ENCODE measurements at regions not wholly inside any gene's neighbourhood (a gene's known extent, or its start where the extent isn't known, plus 50 kb on each side); places are given as distances from the start of the nearest gene placed in this dataset.

DNA sequence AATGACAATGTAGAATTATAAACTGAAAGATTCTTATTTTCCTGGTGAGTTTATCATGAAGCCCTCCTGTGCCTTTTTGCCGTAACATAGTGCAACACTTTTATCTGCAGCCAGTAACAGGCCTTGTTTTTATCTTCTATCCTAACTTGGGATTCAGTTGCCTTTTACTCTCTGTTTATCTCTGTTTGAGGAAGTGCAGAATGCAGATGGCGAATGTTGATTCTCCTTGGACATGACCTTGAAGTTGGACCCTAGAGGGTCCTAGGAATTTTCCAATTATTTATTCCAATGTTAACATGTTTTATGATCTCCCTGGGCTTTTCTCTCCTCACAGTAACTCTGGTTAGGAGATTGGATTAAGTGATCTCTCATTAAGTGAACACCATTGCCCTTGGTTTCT, 165.0 kb downstream of the FMR1NB start:
- Mint-ChIP-seq H3K27me3 (no peaks in the 10 kb centered on the region), H3K9me3 (peaks cover 0 to 2% (median 0%) of the 10 kb centered on the region in 7 donors), H3K4me3 (no peak overlapping the region), H3K4me1 (no peaks in the 10 kb centered on the region), H3K36me3 (no peaks in the 10 kb centered on the region), H3K27ac (no peak overlapping the region)
- Histone ChIP-seq H3K27me3 (ENCODE audit: control insufficient read depth, insufficient read depth, low read length) (no peaks in the 10 kb centered on the region), H3K36me3 (ENCODE audit: control insufficient read depth, insufficient read depth, low read length) (no peaks in the 10 kb centered on the region), H3K27ac (ENCODE audit: insufficient read depth, low read length, poor library complexity, severe bottlenecking) (no peak overlapping the region), H3K4me3 (ENCODE audit: low read depth, low read length) (no peak overlapping the region), H3K4me1 (ENCODE audit: control insufficient read depth, insufficient read depth, low read length, poor library complexity, severe bottlenecking) (no peaks in the 10 kb centered on the region), H3K9me3 (ENCODE audit: control insufficient read depth in 2 of 2, low read length in 2 of 2) (no peaks in the 10 kb centered on the region)
- DNase-seq (no peak), ATAC-seq (ENCODE audit: low read depth in 2 of 2) (no peak)

DNA sequence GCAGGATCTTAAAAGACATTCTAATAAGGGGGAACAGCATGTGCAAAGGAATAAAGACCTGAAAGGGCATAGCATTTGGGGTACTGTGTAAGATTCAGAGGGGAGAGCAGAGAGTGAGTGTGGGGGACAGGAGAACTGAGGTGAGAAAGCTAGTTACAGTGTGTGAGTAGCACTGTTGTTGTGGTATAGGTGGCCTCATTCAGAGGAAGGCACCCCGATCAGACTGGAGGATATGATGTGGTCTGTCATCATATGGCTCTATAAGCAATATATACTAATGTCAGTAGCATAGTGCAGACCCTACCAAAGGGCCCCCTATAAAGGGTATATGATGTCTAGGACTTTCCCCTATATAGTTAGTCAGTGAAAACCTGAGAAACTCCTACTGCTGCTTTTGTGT, 175.8 kb downstream of the FMR1NB start:
- Mint-ChIP-seq H3K4me3 (no peak overlapping the region), H3K27me3 (no peaks in the 10 kb centered on the region), H3K36me3 (no peaks in the 10 kb centered on the region), H3K27ac (no peak overlapping the region), H3K9me3 (peaks cover 0 to 3% (median 0%) of the 10 kb centered on the region in 7 donors), H3K4me1 (no peaks in the 10 kb centered on the region)
- Histone ChIP-seq H3K27ac (ENCODE audit: insufficient read depth, low read length, poor library complexity, severe bottlenecking) (no peak overlapping the region), H3K27me3 (ENCODE audit: control insufficient read depth, insufficient read depth, low read length) (no peaks in the 10 kb centered on the region), H3K9me3 (ENCODE audit: control insufficient read depth in 2 of 2, low read length in 2 of 2) (no peaks in the 10 kb centered on the region), H3K36me3 (ENCODE audit: control insufficient read depth, insufficient read depth, low read length) (no peaks in the 10 kb centered on the region), H3K4me3 (ENCODE audit: low read depth, low read length) (no peak overlapping the region), H3K4me1 (ENCODE audit: control insufficient read depth, insufficient read depth, low read length, poor library complexity, severe bottlenecking) (no peaks in the 10 kb centered on the region)
- ATAC-seq (ENCODE audit: low read depth in 2 of 2), result no peak
- no peak for DNase-seq

- H3K4me1 Mint-ChIP-seq, result no peaks in the 10 kb centered on the region
- Histone ChIP-seq H3K27me3 (ENCODE audit: control insufficient read depth, insufficient read depth, low read length) (no peaks in the 10 kb centered on the region), H3K4me1 (ENCODE audit: control insufficient read depth, insufficient read depth, low read length, poor library complexity, severe bottlenecking) (no peaks in the 10 kb centered on the region), H3K9me3 (ENCODE audit: control insufficient read depth in 2 of 2, low read length in 2 of 2) (no peaks in the 10 kb centered on the region), H3K27ac (ENCODE audit: insufficient read depth, low read length, poor library complexity, severe bottlenecking) (no peak overlapping the region), H3K36me3 (ENCODE audit: control insufficient read depth, insufficient read depth, low read length) (no peaks in the 10 kb centered on the region), H3K4me3 (ENCODE audit: low read depth, low read length) (no peak overlapping the region)
- H3K27ac Mint-ChIP-seq, result no peak overlapping the region
- ATAC-seq (ENCODE audit: low read depth in 2 of 2) (no peak), DNase-seq (no peak)
- H3K9me3 Mint-ChIP-seq, result peaks cover 0 to 3% (median 0%) of the 10 kb centered on the region in 7 donors
- no peak overlapping the region for H3K4me3 Mint-ChIP-seq
- H3K27me3 Mint-ChIP-seq, result no peaks in the 10 kb centered on the region
- H3K36me3 Mint-ChIP-seq, result no peaks in the 10 kb centered on the region
Measured at GRCh38 chrX:148159796-148160195, 178.7 kb downstream of the FMR1NB start.

- DNase-seq (no peak), ATAC-seq (ENCODE audit: low read depth in 2 of 2) (no peak)
- no peak overlapping the region for H3K27ac Mint-ChIP-seq
- Histone ChIP-seq H3K36me3 (ENCODE audit: control insufficient read depth, insufficient read depth, low read length) (no peaks in the 10 kb centered on the region), H3K9me3 (ENCODE audit: control insufficient read depth in 2 of 2, low read length in 2 of 2) (no peaks in the 10 kb centered on the region), H3K27me3 (ENCODE audit: control insufficient read depth, insufficient read depth, low read length) (no peaks in the 10 kb centered on the region), H3K4me1 (ENCODE audit: control insufficient read depth, insufficient read depth, low read length, poor library complexity, severe bottlenecking) (no peaks in the 10 kb centered on the region), H3K27ac (ENCODE audit: insufficient read depth, low read length, poor library complexity, severe bottlenecking) (no peak overlapping the region), H3K4me3 (ENCODE audit: low read depth, low read length) (no peak overlapping the region)
- H3K4me1 Mint-ChIP-seq, result no peaks in the 10 kb centered on the region
- no peaks in the 10 kb centered on the region for H3K27me3 Mint-ChIP-seq
- H3K36me3 Mint-ChIP-seq, result no peaks in the 10 kb centered on the region
- H3K9me3 Mint-ChIP-seq, result no peaks in the 10 kb centered on the region
- no peak overlapping the region for H3K4me3 Mint-ChIP-seq
Measured at GRCh38 chrX:148161701-148162100, 180.6 kb downstream of the FMR1NB start.

DNA sequence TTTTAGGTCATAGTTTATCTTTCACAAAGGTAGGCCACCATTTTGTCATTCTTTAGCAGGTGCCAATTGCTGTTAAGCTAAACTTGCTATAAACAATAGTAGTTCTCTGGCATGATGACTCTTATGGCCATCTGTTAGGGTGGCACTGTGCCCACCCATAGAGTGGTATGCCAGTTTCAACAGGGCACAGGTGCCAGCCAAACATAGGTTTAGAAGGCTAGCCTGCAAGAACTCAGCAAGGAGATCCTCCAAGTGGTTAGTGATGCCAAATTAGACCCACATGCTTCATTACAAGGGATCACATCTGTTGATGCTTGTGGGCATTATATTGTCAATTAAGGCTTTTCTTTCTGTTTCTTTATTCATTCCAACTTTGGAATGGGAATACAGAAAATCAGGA, 204.5 kb downstream of the FMR1NB start:
- no peak overlapping the region for H3K27ac Mint-ChIP-seq
- H3K4me3 Mint-ChIP-seq, result no peak overlapping the region
- no peaks in the 10 kb centered on the region for H3K36me3 Mint-ChIP-seq
- peaks cover 0 to under 1% (median 0%) of the 10 kb centered on the region in 7 donors for H3K9me3 Mint-ChIP-seq
- Histone ChIP-seq H3K4me1 (ENCODE audit: control insufficient read depth, insufficient read depth, low read length, poor library complexity, severe bottlenecking) (no peaks in the 10 kb centered on the region), H3K4me3 (ENCODE audit: low read depth, low read length) (no peak overlapping the region), H3K36me3 (ENCODE audit: control insufficient read depth, insufficient read depth, low read length) (no peaks in the 10 kb centered on the region), H3K9me3 (ENCODE audit: control insufficient read depth in 2 of 2, low read length in 2 of 2) (no peaks in the 10 kb centered on the region), H3K27ac (ENCODE audit: insufficient read depth, low read length, poor library complexity, severe bottlenecking) (no peak overlapping the region), H3K27me3 (ENCODE audit: control insufficient read depth, insufficient read depth, low read length) (no peaks in the 10 kb centered on the region)
- no peak for ATAC-seq (ENCODE audit: low read depth in 2 of 2)
- DNase-seq, result no peak
- no peaks in the 10 kb centered on the region for H3K27me3 Mint-ChIP-seq
- no peaks in the 10 kb centered on the region for H3K4me1 Mint-ChIP-seq

DNA sequence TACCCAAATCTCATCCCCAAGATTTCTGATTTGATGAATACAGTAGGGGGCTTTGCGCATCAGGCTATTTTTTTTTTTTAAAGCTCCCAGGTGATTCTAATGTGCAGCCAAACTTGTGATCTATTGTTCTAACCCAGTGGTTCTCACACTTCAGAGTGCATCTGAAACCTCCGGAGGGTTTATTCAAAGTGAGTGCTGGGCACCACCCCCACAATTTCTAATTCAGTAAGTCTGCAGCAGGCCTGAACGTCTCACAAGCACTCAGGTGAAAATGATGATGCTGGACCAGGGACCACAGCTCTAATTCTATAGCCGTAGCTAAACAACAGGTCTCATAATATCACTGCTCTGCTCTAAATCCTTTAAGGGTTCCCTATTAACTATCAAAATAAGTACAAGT, 211.4 kb downstream of the FMR1NB start:
- ATAC-seq (ENCODE audit: low read depth in 2 of 2) (no peak), DNase-seq (no peak)
- Mint-ChIP-seq H3K9me3 (peaks cover 0 to 2% (median 0%) of the 10 kb centered on the region in 7 donors), H3K4me3 (no peak overlapping the region), H3K4me1 (no peaks in the 10 kb centered on the region), H3K27ac (no peak overlapping the region), H3K36me3 (no peaks in the 10 kb centered on the region), H3K27me3 (peaks cover 5% of the 10 kb centered on the region)
- H3K27me3 ChIP-seq (ENCODE audit: control insufficient read depth, insufficient read depth, low read length), result no peaks in the 10 kb centered on the region
- no peaks in the 10 kb centered on the region for H3K36me3 ChIP-seq (ENCODE audit: control insufficient read depth, insufficient read depth, low read length)
- no peaks in the 10 kb centered on the region for H3K4me1 ChIP-seq (ENCODE audit: control insufficient read depth, insufficient read depth, low read length, poor library complexity, severe bottlenecking)
- no peaks in the 10 kb centered on the region for H3K9me3 ChIP-seq (ENCODE audit: control insufficient read depth in 2 of 2, low read length in 2 of 2)
- H3K27ac ChIP-seq (ENCODE audit: insufficient read depth, low read length, poor library complexity, severe bottlenecking), result no peak overlapping the region
- H3K4me3 ChIP-seq (ENCODE audit: low read depth, low read length), result no peak overlapping the region

- Histone ChIP-seq H3K4me3 (ENCODE audit: low read depth, low read length) (no peak overlapping the region), H3K4me1 (ENCODE audit: control insufficient read depth, insufficient read depth, low read length, poor library complexity, severe bottlenecking) (no peaks in the 10 kb centered on the region), H3K36me3 (ENCODE audit: control insufficient read depth, insufficient read depth, low read length) (no peaks in the 10 kb centered on the region), H3K27ac (ENCODE audit: insufficient read depth, low read length, poor library complexity, severe bottlenecking) (no peak overlapping the region), H3K27me3 (ENCODE audit: control insufficient read depth, insufficient read depth, low read length) (no peaks in the 10 kb centered on the region), H3K9me3 (ENCODE audit: control insufficient read depth in 2 of 2, low read length in 2 of 2) (no peaks in the 10 kb centered on the region)
- H3K4me3 Mint-ChIP-seq, result no peak overlapping the region
- no peak for ATAC-seq (ENCODE audit: low read depth in 2 of 2)
- no peaks in the 10 kb centered on the region for H3K36me3 Mint-ChIP-seq
- no peak overlapping the region for H3K27ac Mint-ChIP-seq
- H3K9me3 Mint-ChIP-seq, result peaks cover 0 to 2% (median 0%) of the 10 kb centered on the region in 7 donors
- peaks cover 5% of the 10 kb centered on the region for H3K27me3 Mint-ChIP-seq
- no peak for DNase-seq
- H3K4me1 Mint-ChIP-seq, result no peaks in the 10 kb centered on the region
Measured at GRCh38 chrX:148193759-148194158, 212.6 kb downstream of the FMR1NB start.

- ATAC-seq (ENCODE audit: low read depth in 2 of 2) (no peak), DNase-seq (no peak)
- H3K27ac ChIP-seq (ENCODE audit: insufficient read depth, low read length, poor library complexity, severe bottlenecking), result no peak overlapping the region
- H3K36me3 ChIP-seq (ENCODE audit: control insufficient read depth, insufficient read depth, low read length), result no peaks in the 10 kb centered on the region
- Mint-ChIP-seq H3K27ac (no peak overlapping the region), H3K4me1 (peaks cover 0 to 7% (median 0%) of the 10 kb centered on the region in 4 donors), H3K9me3 (peaks cover 0 to 9% (median 0%) of the 10 kb centered on the region in 7 donors), H3K27me3 (peaks cover 4% of the 10 kb centered on the region), H3K36me3 (no peaks in the 10 kb centered on the region), H3K4me3 (no peak overlapping the region)
- no peaks in the 10 kb centered on the region for H3K27me3 ChIP-seq (ENCODE audit: control insufficient read depth, insufficient read depth, low read length)
- no peaks in the 10 kb centered on the region for H3K9me3 ChIP-seq (ENCODE audit: control insufficient read depth in 2 of 2, low read length in 2 of 2)
- no peaks in the 10 kb centered on the region for H3K4me1 ChIP-seq (ENCODE audit: control insufficient read depth, insufficient read depth, low read length, poor library complexity, severe bottlenecking)
- no peak overlapping the region for H3K4me3 ChIP-seq (ENCODE audit: low read depth, low read length)
Measured at GRCh38 chrX:148203531-148203930, 222.4 kb downstream of the FMR1NB start.

All from CD4-positive, CD25-positive, alpha-beta regulatory T cell (primary cell).